AG04449 (cell line): ENCODE measurements at regions not wholly inside any gene's neighbourhood (a gene's known extent, or its start where the extent isn't known, plus 50 kb on each side); places are given as distances from the start of the nearest gene placed in this dataset.

Experiments
- CTCF ChIA-PET: fragments of 350-600 bp; formaldehyde crosslinking; extraction: SDS; loops from one replicate; lab custom pipeline; 2021; ENCODE audit warnings: antibody characterized with exemption; lab: Yijun Ruan, JAX
- POLR2A ChIA-PET: fragments of 400-600, 350-600 bp; formaldehyde crosslinking; extraction: SDS; loops from one replicate; lab custom pipeline; 2020; ENCODE audit warnings: antibody characterized with exemption, inconsistent platforms; lab: Yijun Ruan, JAX
- DNase-seq: peaks from one replicate; pipeline ENCODE4 v3.0.0-alpha.2; 2010; ENCODE audit warnings: low read depth, low spot score
- H3K4me3 ChIP-seq: 2 replicates; pipeline ENCODE4 v1.5.1; 2011; ENCODE audit warnings: low read depth, mild to moderate bottlenecking, control low read depth, low read length
- TF ChIP-seq, protein P1 (sequence below): IDR thresholded peaks from one replicate; pipeline ENCODE4 v1.5.1; 2011; ENCODE audit warnings: mild to moderate bottlenecking, moderate library complexity, low read length, control low read depth, inconsistent platforms; ENCODE audit not compliant: insufficient read depth; ENCODE audit errors: missing control alignments

DNA sequence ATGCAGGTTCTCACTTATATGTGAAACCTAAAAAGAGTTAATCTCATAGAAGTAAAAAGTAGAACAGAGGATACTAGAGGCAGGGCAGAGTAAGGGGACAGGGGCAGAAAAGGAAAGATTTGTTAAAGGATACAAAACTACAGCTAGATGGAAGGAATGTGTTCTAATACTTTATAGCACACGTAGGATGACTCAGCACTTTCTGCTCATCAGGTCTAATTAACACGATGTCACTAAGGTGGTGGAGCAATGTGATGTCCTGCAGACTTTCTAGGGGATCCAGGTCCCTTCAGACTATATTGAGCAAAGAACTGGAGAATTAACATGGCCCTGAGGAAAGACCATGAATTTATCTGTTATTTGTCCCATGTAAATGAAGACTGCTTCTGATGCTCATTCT, 80.8 kb upstream of the CMKLR1 start:
- CTCF ChIA-PET = no interaction called here
- H3K4me3 ChIP-seq = no peak overlapping the region
- DNase-seq = no peak
- POLR2A ChIA-PET = no interaction called here
- TF ChIP-seq, protein P1, sequence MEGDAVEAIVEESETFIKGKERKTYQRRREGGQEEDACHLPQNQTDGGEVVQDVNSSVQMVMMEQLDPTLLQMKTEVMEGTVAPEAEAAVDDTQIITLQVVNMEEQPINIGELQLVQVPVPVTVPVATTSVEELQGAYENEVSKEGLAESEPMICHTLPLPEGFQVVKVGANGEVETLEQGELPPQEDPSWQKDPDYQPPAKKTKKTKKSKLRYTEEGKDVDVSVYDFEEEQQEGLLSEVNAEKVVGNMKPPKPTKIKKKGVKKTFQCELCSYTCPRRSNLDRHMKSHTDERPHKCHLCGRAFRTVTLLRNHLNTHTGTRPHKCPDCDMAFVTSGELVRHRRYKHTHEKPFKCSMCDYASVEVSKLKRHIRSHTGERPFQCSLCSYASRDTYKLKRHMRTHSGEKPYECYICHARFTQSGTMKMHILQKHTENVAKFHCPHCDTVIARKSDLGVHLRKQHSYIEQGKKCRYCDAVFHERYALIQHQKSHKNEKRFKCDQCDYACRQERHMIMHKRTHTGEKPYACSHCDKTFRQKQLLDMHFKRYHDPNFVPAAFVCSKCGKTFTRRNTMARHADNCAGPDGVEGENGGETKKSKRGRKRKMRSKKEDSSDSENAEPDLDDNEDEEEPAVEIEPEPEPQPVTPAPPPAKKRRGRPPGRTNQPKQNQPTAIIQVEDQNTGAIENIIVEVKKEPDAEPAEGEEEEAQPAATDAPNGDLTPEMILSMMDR = no peak

DNA sequence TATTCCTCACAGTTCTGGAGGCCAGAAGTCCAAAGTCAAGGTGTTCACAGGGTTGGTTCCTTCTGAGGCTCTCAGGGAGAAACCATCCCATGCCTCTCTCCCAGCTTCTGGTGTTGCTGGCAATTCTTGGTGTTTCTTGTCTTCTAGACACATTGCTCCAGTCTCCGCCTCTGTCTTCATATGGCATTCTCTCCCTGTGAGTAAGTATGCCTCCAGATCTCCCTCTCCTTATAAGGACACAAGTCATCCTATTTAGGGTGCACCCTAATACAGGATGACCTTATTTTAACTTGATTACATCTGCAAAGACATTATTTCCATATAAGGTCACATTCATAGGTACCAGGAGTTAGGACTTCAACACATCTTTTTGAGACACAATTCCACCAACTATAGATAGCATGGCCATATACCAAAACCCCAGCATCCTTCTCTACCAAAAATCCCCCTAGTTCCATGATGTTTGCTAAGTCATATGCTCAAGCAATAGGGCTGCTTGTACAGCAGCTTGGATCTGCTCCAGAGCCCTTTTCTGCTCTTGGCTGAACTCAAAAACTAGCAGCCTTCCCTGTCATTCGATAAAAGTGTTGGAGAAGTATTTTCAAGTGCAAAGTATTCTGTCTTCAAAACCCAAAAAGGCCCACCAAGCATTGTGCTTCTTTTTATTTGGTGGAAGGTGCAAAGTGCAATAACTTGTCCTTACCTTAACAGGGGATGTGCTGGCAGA, 79.2 kb upstream of the CMKLR1 start:
- no peak overlapping the region for H3K4me3 ChIP-seq
- ChIA-PET CTCF (no interaction called here), POLR2A (no interaction called here)
- TF ChIP-seq, protein P1 = no peak
- DNase-seq = peak; percentile 16

DNA sequence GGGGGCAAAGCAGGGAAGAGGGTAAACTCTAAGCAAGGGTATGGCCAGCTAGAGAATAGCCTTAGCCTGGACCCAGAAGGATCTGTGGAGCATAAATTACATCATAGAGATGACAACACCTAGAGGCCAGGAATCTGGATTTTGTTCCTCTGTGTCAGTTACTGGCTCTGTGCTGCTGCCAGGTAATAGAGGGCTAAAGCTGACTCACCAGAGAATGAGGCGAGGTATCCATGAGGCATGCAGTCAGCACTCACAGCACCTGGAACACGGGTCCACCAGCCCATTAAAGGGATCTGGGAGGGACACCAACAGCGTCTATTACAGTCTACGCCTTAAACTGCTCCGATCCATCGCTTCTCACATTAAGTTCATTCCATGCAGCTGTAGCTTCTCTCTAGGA, 74.9 kb upstream of the CMKLR1 start:
- H3K4me3 ChIP-seq = no peak overlapping the region
- POLR2A ChIA-PET = no interaction called here
- no peak for DNase-seq
- TF ChIP-seq, protein P1 = no peak
- CTCF ChIA-PET = no interaction called here

DNA sequence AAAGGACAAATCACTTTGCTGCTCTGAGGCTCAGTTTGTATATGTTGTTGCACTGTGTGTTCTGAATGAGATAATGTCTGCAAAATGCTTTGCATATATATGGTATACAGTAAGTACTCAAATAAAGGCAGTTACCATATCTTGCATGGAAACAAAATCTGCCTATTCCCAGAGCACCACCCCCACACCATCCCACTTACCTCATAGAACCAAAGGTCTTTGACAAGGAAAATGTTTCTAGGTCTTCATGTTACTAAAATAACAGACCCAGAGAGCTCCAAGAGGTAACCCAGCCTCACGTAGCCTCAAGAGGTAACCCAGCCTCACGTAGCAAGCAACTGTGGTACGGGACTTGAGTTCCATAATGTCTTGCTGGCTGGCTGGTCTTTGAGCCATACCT, 71.6 kb upstream of the CMKLR1 start:
- TF ChIP-seq, protein P1 = no peak
- ChIA-PET POLR2A (no interaction called here), CTCF (no interaction called here)
- no peak overlapping the region for H3K4me3 ChIP-seq
- DNase-seq = no peak

DNA sequence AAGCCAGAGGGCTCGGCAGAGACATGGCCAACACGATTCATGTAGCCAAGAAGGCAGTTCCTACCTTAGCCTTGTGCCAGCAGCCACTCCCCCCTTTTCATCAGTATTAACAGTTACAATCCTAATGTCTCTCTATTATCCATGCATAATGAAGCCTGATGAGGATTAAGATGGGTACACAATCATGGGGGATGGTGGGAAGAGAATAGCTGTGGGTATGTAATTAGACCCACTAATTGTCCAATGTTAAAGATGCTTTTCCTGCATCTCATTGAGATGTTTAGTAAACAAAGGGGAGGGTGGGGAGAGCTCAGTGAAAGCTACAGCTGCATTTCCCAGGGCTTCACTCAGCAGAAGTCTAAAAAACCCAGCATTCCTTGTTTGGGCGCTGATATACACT, 70.4 kb upstream of the CMKLR1 start:
- POLR2A ChIA-PET = no interaction called here
- no peak for DNase-seq
- CTCF ChIA-PET = no interaction called here
- no peak overlapping the region for H3K4me3 ChIP-seq
- TF ChIP-seq, protein P1 = no peak

DNA sequence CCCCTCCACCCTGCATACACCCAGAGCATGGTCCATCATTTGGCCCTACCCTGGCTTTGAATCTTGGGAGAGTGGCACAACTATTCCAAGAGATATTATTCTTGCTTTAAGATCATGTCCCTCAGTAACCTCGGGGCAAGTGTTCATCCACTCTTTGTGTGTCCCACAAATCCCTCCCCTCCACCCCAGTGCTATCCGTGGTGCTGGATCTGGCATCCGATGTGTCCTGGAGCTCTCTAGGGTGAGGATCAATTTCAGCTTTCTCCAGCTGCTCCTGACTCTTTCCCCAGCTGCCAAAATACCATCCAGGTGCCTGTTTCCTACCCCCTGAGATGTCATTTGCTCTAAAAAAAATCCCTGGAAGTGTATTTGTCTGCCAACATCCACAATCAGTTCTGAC, 64.8 kb upstream of the CMKLR1 start:
- POLR2A ChIA-PET = no interaction called here

More for the DNA sequence above, 64.8 kb upstream of the CMKLR1 start:
- H3K4me3 ChIP-seq = no peak overlapping the region
- TF ChIP-seq, protein P1 = no peak
- CTCF ChIA-PET = no interaction called here
- no peak for DNase-seq
